GOT3 (cell line): ENCODE measurements at regions not wholly inside any gene's neighbourhood (a gene's known extent, or its start where the extent isn't known, plus 50 kb on each side); places are given as distances from the start of the nearest gene placed in this dataset.
A peak's percentile ranks its signal among the peaks of the same experiment; 100 is the strongest.

Source experiments
- DNase-seq: peaks from one replicate; lab custom pipeline; 2025; ENCODE audit warnings: mixed read lengths; lab: John Stamatoyannopoulos, UW

DNA sequence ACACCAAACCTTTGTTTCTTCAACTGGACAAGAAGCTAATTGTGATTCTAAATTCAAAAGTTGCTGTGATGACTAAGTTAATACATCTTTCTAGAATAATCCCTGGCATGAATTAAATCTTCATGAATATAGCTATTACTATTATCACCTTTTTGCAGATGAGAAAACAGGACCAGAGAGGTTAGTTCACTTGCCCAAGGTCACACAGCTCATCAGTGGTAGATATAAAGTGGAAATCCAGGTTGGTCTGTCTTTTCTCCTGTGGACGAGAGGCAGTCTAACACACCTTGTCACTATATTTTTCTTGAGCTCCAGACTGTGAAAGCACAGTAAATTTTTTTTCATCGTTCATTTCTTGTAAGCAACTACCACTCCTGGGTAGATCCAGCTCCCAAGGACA is 247.6 kb upstream of the LRTM1 start:
- no peak for DNase-seq

GRCh38 chr3:55174747-55175146 is 246.9 kb upstream of the LRTM1 start:
- DNase-seq: no peak

- DNase-seq: no peak
These were observed 245.6 kb upstream of the LRTM1 start for GRCh38 chr3:55173504-55173903.

- no peak for DNase-seq
These were observed 245.1 kb upstream of the LRTM1 start for GRCh38 chr3:55172913-55173312.

GRCh38 chr3:55170444-55170843 is 242.6 kb upstream of the LRTM1 start:
- DNase-seq: no peak

DNA sequence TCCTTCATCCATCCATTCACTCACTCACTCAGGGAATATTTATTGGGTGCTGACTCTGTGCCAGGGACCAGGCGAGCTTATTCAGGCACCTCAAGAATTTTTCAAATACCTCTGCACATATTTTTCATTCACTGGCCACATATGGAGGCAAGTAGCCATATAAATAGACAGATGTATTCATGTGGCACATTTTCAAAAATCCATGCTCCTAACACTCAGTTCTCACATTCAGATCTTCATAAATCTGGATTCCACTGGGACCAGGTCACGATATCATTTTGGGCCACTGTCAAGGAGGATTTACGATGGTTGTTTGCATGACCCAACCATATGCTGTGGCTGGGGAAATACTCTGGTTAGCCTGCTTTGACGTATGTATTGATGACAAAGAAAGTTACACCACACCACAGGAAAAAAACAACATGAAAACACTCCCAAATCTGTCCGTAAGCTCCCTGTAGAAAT is 241.8 kb upstream of the LRTM1 start:
- DNase-seq: no peak

GRCh38 chr3:55169161-55169560 is 241.3 kb upstream of the LRTM1 start:
- DNase-seq: no peak

DNA sequence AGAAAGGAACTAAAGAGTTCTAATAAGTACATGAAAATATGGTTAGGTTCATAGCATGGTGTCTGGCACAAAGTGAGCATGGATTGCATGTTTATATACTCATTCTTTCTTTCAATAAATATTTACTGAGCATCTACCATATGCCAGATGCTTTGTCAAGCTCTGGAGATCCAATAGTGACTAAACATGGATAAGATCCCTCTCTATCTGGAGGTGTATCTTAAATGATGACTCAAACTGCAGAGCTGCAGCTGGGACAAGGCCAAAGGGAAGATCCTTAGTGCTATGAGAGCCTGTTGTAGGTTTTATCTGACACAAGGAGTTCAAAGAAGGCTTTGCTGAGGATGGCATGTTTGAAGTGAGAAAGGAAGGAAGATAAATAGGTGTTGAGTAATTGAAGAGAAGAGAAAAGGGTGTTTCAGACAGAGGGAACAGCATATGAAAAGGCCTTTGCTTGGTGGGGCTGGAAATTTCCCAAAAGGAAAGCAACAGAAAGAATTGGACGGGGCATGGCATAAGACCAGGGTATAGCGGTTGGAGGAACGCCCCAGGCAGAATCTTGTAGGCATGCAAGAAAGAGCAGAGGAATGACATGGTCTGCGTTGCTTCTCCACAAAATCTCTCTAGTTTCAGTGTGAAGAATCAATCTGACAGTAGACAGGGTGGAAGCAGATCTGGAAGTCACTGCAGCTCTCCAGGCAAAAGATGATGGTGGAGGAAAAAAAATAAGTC is 239.9 kb upstream of the LRTM1 start:
- DNase-seq: no peak

DNA sequence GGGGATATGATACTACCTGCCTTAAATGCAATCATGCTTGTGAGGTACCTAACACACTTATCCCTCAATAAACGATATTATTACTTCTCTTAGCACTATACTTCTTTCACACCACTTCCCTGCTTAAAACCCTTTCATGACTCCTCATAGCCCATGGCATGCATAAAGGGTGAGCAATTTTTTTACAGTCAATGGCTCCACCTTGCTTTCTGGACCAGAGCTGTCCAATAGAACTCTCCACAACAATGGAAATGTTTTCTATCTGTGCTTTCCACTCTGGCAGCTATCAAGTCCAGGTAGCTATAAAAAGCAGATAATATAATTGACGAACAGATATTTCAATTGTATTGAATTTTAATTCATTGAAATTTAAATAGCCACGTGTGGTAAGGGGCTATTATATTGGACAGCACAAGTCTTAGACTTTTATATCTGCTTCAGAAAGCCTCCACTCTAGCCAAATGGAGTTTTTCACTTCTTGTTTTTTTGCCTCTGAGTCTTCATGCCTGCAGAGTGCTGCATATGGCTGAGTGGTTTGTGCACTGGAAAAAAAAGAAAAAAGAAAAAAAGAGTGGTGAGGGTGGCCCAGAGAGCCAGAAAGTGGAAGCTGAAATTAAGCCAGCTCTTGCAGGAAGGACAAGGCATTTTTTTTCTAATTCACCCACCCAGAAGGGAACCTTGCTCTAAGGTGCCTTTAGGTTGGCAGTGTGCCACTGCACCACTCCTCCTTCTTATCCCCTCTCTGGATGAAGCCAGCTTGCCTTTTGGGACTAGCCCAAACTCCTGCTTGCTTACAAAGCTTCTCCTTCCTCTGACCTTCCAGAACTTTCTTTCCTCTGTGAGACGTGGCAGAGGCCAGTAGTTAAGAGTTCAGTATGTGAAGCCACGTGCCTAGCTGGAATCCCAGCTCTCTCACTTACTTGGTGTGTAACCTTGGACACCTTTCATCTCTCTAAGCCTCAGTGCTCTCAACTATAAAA is 239.0 kb upstream of the LRTM1 start:
- DNase-seq: no peak

- DNase-seq: no peak
These were observed 238.0 kb upstream of the LRTM1 start for GRCh38 chr3:55165704-55166405.

GRCh38 chr3:55165278-55165677 is 237.4 kb upstream of the LRTM1 start:
- DNase-seq: no peak

DNA sequence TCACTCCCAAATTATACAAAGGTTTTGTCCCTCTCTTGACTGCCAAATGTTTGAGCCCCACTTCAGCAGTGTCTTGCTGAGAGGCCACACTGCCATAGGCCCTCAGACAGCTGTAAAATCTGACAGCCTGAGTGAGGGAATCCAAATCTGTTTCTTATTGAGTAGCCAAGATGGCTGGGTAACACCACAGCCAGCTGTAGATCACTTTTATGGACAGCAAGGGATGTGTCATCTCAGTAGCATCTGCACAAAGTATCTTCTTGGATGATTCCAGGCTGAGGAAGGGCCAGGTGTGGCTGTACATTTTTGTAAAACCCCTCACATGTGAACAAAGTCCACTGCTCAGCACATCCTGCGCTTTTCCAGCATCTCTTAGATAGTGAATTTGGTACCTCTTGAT is 237.0 kb upstream of the LRTM1 start:
- no peak for DNase-seq

- DNase-seq: no peak
These were observed 236.3 kb upstream of the LRTM1 start for GRCh38 chr3:55164191-55164590.

GRCh38 chr3:55163421-55163820 is 235.6 kb upstream of the LRTM1 start:
- DNase-seq: no peak

DNA sequence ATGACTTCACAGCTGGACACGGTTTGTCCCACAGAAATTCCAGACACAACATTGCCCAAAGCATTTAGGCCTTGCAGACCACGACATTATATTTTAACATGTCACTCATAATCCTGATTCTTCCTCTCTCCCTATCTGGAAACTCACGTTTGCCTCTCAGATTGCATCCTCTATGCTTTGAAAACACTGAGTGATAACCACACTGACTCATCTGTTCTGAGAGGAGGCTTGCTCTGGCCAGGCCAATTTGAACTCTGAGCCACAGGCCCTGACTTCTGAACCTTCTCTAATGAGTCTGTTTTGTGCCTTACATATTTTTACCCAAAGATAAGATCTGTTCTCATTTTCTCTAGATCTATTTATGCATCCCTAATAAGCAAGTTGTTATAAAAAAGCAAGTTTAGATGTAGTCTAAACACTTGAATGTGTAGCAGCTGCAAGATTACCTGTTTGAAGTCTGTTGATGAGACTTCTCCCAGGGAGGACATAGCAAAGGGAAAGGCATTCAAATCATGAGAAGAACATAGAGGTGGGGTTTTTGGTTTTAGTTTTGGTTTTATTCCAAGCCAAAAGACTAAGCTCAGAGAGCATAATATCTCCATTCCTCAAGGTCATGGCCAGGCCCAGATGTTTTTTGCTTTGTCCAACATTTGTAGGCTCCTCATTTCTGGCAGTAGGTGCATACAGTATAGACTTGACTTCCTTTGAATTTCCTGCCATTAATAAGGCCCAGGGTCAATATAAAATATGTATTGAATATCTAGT is 234.4 kb upstream of the LRTM1 start:
- no peak for DNase-seq

GRCh38 chr3:55161231-55161630 is 233.4 kb upstream of the LRTM1 start:
- DNase-seq: no peak

DNA sequence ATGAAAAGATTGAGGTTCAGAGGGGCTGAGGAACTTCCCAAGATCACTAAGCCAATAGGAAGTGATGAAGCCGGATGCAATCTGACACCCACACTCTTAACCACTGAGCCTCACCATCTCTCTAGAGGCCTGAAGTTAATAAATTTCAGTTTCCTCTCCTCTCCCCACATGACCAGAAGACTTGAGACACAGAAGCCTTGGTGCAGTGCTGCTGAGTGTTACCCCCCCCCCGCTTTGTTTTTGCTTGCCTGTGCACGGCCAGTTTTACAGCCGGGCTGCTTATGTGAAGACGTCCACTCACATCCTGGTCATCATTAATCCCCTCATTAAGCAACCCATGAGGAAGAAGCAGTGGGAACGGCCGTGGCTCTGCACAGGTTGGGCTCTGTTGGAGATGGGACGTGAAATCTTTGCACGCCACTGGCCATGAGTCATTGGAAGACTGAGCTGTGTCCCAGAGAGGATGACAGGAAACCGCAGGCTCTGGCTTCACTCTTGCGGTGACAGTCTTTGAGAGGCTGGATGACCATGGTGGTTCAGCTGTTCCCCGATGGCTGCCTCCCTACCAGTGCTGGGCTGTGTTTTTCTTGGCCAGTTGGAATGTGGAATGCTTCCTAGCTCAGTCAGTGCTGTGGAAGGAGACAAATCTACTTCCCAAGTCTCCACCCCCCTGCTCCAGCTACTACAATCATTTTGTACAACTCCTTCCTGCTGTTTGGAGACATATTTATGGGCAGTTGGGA is 232.6 kb upstream of the LRTM1 start:
- peak; percentile 88 for DNase-seq

DNA sequence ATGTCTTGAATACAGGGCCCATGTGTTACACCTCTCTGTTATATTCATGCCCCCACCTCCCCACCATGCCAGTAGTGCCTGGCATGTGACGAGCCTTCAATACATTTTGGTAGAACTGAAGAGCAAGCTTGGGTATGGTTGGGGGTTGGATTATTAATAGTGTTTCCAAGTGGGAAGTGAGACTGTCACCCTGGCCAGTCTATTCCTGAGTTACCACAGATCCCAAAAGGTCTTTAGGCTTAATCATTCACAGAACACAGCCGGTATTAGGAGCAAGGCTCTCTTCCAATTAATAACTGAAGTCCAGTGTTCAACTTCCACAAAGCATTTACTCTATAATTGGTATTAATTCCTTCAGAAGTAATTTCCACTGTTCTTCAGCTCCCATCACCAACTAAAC is 231.9 kb upstream of the LRTM1 start:
- no peak for DNase-seq

DNA sequence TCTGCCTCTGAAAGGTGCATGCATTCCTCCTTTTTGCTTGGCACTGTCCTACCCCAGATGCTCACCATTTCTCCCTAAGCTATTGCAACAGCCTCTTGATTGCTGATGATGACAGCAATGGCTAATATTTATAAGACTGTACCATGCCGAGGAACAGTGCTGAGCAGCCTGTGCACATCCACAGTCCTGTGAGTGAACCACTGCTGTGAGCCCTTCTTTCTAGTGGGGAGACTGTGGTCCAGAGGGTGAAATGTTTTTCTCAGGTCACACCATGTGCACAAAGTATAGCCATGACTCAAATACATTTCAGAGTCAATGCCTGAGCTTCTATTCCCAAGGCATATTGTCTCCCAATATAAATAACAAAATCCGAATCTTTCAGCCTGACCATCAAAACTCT is 231.2 kb upstream of the LRTM1 start:
- DNase-seq: no peak

DNA sequence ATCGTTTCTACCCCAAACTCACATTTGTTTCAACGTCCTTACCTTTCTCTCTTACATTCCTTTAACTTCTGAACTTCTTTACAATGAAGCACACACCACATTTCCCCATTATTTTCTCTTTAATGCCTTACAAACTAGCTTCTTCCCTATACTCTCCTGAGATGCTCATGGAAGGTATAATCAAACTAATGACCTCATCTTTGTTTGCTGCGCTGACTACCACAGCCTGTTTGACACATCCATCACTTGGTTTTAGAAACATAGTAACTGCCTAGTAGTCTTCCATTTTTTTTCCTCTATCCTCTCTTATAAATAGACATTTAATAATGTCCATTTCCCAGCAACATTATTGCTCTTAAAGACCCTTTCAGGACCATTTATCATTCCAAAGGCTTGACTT is 230.5 kb upstream of the LRTM1 start:
- no peak for DNase-seq

- no peak for DNase-seq
These were observed 229.9 kb upstream of the LRTM1 start for GRCh38 chr3:55157731-55158130.
